GM19238 (cell line): ENCODE measurements at regions not wholly inside any gene's neighbourhood (a gene's known extent, or its start where the extent isn't known, plus 50 kb on each side); places are given as distances from the start of the nearest gene placed in this dataset.
"Not testable (repeated sequence)": the region's sequence is repeated elsewhere in the genome, so short reads cannot be mapped to it uniquely, and the experiment has no call there.

Experiments
- DNase-seq: peaks from one replicate; pipeline ENCODE4 v3.0.0; 2011; ENCODE audit warnings: low spot score; ENCODE audit not compliant: insufficient read length

DNA sequence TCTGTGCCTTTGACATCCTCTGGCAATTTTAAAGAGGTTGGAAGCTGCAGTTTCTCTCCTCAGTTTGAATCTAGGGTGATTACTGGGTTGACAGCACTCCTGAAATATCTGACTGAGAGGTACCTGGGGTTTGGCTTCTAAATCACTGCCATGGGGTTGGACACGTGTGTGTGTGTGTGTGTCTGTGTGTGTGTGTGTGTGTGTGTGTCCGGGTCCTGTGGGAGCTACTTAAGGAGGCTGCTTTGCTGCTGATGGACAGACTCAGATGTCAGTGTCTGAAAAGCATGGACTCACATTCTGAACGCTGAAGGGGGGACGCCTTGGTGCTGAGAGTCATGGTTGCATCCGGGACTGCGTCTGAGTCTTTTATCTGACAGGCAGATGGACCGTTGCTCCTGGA, 299.1 kb upstream of the SFSWAP start:
- DNase-seq = not testable (repeated sequence)

- DNase-seq = no peak
Measured at GRCh38 chr12:131413006-131413405, 297.9 kb upstream of the SFSWAP start.

DNA sequence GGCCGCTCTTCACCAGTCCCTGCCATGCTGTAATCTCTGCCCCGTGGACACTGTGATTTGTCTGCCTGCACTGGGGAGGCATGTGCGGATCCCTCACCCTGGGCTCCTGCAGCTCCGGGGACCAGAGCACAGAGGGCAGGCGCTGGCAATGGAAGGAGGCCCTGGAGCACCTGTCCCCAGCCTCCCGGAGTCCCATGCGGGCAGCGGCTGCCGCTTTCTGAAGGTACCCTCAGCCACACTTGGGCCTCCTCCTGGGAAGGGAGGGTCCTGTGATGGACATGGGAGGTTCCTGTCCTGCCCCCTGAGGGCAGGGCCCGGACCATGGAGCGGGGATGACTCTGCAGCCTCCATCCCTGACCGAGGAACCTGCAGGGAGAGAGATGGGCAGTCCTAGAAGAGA, 297.4 kb upstream of the SFSWAP start:
- DNase-seq = no peak

GRCh38 chr12:131414155-131414922, 296.6 kb upstream of the SFSWAP start:
- not testable (repeated sequence) for DNase-seq

- no peak for DNase-seq
Measured at GRCh38 chr12:131415781-131416180, 295.1 kb upstream of the SFSWAP start.

DNA sequence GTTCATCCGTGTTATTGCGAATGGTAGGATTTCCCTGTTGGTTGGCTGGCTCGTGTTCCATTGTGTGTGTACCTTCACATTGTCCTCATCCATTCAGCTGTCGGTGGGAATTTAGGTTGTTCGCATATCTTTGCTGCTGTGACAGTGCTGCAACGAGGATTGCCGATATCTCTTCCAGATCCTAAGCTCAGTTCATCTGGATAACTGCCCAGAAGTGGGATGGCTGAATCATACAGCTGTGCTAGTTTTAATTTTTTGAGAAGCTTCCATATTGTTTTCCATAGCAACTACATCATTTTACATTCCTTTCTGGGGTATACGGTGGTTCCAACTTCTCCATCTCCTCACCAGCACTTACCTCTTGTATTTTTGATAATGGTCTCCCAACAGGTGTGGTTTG, 292.8 kb upstream of the SFSWAP start:
- no peak for DNase-seq

DNA sequence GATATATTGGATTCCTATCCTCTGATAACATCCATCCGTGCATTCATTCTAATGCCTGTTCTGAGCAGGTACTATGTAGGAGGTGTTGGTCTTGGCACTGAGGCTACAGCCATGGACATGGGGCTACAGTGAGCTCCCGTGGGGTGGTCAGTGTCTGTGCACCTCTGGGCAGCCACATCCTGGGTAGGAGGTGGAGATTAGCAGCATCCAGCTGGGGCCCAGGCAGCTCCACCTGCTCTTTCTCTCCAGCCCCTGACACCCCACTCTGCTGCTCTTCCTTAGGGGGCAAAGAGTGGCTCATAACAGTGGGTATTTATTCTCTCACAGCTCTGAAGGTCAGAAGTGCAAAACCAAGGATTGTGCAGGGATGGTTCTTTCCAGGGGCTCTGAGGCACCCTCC, 292.0 kb upstream of the SFSWAP start:
- no peak for DNase-seq

DNA sequence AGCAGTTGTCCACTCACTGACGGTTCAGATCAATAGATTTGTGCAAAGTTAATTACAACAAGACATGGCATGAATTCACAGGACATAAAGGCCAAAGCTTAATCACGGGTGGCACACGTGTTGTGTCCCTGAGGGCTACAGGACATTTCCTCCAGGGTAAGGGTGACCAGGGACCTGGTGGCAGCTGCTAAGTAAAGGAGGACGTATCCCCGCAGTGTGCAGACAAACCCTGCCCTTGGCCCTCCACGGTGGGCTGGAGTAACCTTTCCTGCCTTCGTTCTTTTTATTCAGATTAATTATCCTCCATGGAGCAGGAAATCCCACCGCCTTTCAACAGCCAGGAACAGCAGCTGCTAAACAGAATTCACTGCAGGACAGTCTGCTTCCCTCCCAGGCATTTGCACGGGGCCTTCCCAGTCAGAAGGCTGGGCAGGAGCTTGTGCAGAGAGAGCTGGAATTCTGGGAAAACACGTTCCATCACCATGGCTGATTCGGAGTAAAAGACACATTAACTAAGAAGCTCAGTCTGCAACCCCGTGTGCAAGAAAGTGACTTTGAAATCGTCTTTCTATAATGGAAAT, 289.9 kb upstream of the SFSWAP start:
- no peak for DNase-seq

- no peak for DNase-seq
Measured at GRCh38 chr12:131421509-131422186, 289.2 kb upstream of the SFSWAP start.

- no peak for DNase-seq
Measured at GRCh38 chr12:131422187-131422520, 288.7 kb upstream of the SFSWAP start.

DNA sequence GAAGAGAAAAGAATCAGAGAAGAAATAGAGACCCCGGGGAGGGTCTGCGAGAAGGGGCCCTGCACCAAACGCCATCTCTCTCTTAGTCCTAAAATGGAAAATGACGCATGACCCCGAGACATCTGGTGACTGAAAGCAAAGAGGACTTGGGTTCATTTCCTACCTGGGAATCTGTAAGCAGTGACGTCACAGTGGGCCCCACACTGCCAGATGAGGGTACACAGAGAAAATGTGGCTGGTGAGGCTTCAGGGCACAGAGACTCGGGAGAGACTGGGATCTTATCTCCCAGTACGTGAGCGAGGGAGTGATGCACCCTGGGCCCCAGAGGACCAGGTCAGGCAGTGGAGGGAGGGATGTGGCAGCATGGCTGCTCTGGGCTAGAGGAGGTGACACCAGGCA, 288.1 kb upstream of the SFSWAP start:
- no peak for DNase-seq

- no peak for DNase-seq
Measured at GRCh38 chr12:131424270-131424669, 286.6 kb upstream of the SFSWAP start.

- DNase-seq = no peak
Measured at GRCh38 chr12:131425112-131426075, 285.5 kb upstream of the SFSWAP start.

- no peak for DNase-seq
Measured at GRCh38 chr12:131428091-131428685, 282.7 kb upstream of the SFSWAP start.

DNA sequence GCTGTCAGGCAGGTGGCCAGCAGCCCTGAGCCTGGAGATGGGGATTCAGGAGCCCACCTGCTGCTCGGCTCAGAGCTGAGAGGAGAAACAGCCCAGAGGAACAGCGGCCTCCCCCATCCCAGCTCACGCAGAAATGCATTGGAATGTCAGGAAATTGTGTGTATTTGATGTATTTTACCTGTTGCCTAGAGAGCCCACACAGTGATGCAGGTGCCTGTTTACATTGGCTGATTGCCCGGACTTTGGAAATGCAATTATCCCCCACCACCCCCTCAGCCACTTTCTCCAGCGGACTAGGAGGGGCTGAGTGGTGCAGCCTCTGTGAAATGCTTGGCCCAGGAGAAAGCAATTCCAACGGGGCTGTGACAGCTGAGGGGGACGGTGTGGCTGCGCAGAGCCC, 281.7 kb upstream of the SFSWAP start:
- DNase-seq = not testable (repeated sequence)

GRCh38 chr12:131429697-131430096, 281.2 kb upstream of the SFSWAP start:
- DNase-seq = not testable (repeated sequence)

DNA sequence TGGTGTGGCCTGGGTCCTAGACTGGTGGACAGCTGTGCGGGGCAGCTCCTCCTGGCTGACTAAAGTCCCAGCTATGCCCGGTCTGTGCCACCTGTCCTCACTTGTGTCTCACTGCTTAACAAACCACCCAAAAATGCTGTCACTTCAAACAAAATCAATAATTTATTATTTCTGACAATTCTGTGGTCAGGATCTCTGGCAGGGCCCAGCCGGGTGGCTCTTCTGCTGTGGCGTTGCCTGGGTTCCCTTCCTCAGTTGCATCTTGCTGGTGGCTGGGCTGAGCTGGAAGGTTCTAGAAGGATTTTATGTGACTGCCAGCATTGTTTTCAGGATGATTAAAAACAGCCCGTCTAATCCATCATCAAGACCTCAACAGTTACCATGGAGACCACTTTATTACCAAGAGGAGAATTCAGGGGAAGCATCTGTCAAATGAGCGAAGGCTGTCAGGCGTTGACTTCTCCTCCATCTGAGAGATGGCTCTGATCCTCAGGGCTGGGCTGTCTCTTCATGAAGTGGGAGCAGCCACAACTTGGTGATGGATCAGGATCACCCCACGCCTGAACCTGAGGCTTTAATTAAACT, 280.6 kb upstream of the SFSWAP start:
- DNase-seq = no peak

GRCh38 chr12:131431126-131431655, 279.7 kb upstream of the SFSWAP start:
- DNase-seq = not testable (repeated sequence)

DNA sequence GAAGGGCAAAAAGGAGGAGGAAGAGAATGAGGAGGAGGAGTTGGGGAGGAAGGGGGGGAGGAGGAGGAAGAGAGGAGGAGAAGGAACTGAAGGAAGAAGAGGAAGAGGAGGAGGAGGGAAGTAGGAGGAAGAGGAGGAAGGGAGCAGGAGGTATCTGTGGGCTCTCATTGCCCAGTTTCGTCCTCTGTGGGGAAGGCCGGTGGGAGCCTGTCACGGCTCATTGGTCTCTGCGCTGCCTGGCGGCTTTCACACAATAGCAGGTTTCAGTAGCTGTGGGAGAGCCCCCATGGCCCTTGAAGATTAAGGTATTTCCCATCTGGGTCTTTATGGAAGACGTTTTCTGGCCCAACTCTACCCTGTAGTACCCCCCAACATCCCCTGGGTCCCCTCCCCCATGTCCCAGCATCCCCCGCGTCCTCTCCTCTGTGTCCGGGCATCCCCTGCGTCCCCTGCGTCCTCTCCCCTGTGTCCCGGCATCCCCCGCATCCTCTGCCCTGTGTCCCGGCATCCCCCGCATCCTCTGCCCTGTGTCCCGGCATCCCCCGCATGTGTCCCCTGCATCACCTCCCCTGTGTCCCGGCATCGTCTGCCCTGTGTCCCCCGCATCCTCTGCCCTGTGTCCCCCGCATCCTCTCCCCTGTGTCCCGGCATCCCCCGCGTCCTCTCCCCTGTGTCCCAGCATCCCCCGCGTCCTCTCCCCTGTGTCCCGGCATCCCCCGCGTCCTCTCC, 278.2 kb upstream of the SFSWAP start:
- no peak for DNase-seq
